HEK293 (cell line): ENCODE measurements at regions not wholly inside any gene's neighbourhood (a gene's known extent, or its start where the extent isn't known, plus 50 kb on each side); places are given as distances from the start of the nearest gene placed in this dataset.

Source experiments
- CTCF ChIA-PET: fragments of 350-600 bp; formaldehyde crosslinking; extraction: SDS; loops from one replicate; lab custom pipeline; 2021; ENCODE audit warnings: antibody characterized with exemption; lab: Yijun Ruan, JAX
- POLR2A ChIA-PET: fragments of 300-600 bp; formaldehyde crosslinking; extraction: SDS; loops from one replicate; lab custom pipeline; 2020; ENCODE audit warnings: antibody characterized with exemption, inconsistent platforms; lab: Yijun Ruan, JAX
- H3K27ac ChIP-seq: fragments of 200-500 bp; sonication (Bioruptor generic); 2 replicates; pipeline ENCODE4 v1.5.1; 2014; ENCODE audit warnings: low read depth, low read length, control low read depth, inconsistent platforms; ENCODE audit errors: extremely low read depth
- H3K36me3 ChIP-seq, 2 experiments: fragments of 200-500 bp in 1 of 2; sonication (Bioruptor generic) in 1 of 2; 1 replicate in 1 of 2; 2 replicates in 1 of 2; pipeline ENCODE4 v1.5.1; 2014 to 2017; ENCODE audit warnings: inconsistent platforms in 2 of 2, low read length in 2 of 2; ENCODE audit not compliant: control insufficient read depth in 2 of 2, insufficient read depth in 1 of 2
- H3K4me1 ChIP-seq: fragments of 200-500 bp; sonication (Bioruptor generic); 2 replicates; pipeline ENCODE4 v1.5.1; 2014; ENCODE audit warnings: mild to moderate bottlenecking, low read length, inconsistent platforms; ENCODE audit not compliant: control insufficient read depth, insufficient read depth
- H3K4me3 ChIP-seq: 2 replicates; pipeline ENCODE4 v1.5.1; 2011; ENCODE audit warnings: low read depth, mild to moderate bottlenecking, control low read depth, low read length, moderate library complexity
- H3K9me3 ChIP-seq: fragments of 200-500 bp; sonication (Bioruptor generic); 2 replicates; pipeline ENCODE4 v1.5.1; 2014; ENCODE audit warnings: low read depth, low read length, inconsistent platforms; ENCODE audit not compliant: control insufficient read depth, insufficient read depth
- FEZF1 ChIP-seq: fragments of 450-650 bp; formaldehyde crosslinking; IDR thresholded peaks from 2 replicates; pipeline ENCODE4 v1.5.1; 2016; ENCODE audit warnings: missing biosample characterization, missing genetic modification characterization
- HOXC10 ChIP-seq: sonication (generic); formaldehyde crosslinking; IDR thresholded peaks from 2 replicates; pipeline ENCODE4 v1.8.1; 2023; ENCODE audit warnings: mild to moderate bottlenecking, missing genetic modification reagents
- INSM2 ChIP-seq: fragments of 450-650 bp; formaldehyde crosslinking; IDR thresholded peaks from 2 replicates; pipeline ENCODE4 v1.5.1; 2016; ENCODE audit warnings: missing biosample characterization, missing genetic modification characterization
- KLF10 ChIP-seq: fragments of 450-650 bp; IDR thresholded peaks from 2 replicates; pipeline ENCODE4 v1.5.1; 2018; ENCODE audit warnings: missing biosample characterization, mild to moderate bottlenecking, missing genetic modification characterization
- KLF17 ChIP-seq: fragments of 450-650 bp; formaldehyde crosslinking; IDR thresholded peaks from 2 replicates; pipeline ENCODE4 v1.5.1; 2016; ENCODE audit warnings: missing biosample characterization, missing genetic modification characterization
- KLF8 ChIP-seq: fragments of 450-650 bp; formaldehyde crosslinking; IDR thresholded peaks from 2 replicates; pipeline ENCODE4 v1.5.1; 2016; ENCODE audit warnings: missing biosample characterization, missing genetic modification characterization
- OSR2 ChIP-seq: fragments of 450-650 bp; formaldehyde crosslinking; IDR thresholded peaks from 2 replicates; pipeline ENCODE4 v1.5.1; 2016; ENCODE audit warnings: missing biosample characterization, missing genetic modification characterization
- PRDM1 ChIP-seq: fragments of 450-650 bp; formaldehyde crosslinking; IDR thresholded peaks from 2 replicates; pipeline ENCODE4; 2016; ENCODE audit warnings: missing biosample characterization, missing genetic modification characterization
- PRDM2 ChIP-seq: fragments of 450-650 bp; formaldehyde crosslinking; IDR thresholded peaks from 2 replicates; pipeline ENCODE4 v1.5.1; 2016; ENCODE audit warnings: missing biosample characterization, missing genetic modification characterization, borderline replicate concordance
- ZBTB48 ChIP-seq: fragments of 450-650 bp; formaldehyde crosslinking; IDR thresholded peaks from 2 replicates; pipeline ENCODE4 v1.5.1; 2016; ENCODE audit warnings: missing biosample characterization, missing genetic modification characterization
- ZNF274 ChIP-seq, 2 experiments: fragments of 200-500 bp in 1 of 2; fragments of 450-650 bp in 1 of 2; sonication (Bioruptor generic) in 1 of 2; formaldehyde crosslinking in 1 of 2; IDR thresholded peaks; 2 replicates each; pipeline versions ENCODE4 v1.5.1 to v1.6.1; 2014 to 2016; ENCODE audit warnings: borderline replicate concordance in 1 of 2, inconsistent platforms in 1 of 2, low read length in 1 of 2, missing biosample characterization in 1 of 2, missing genetic modification characterization in 1 of 2
- ZNF335 ChIP-seq: fragments of 450-650 bp; formaldehyde crosslinking; conservative IDR thresholded peaks from 2 replicates; pipeline ENCODE4 v1.5.1; 2016; ENCODE audit warnings: missing biosample characterization, missing genetic modification characterization
- ZNF449 ChIP-seq: fragments of 450-650 bp; formaldehyde crosslinking; IDR thresholded peaks from 2 replicates; pipeline ENCODE4 v1.5.1; 2017; ENCODE audit warnings: missing biosample characterization, mild to moderate bottlenecking, missing genetic modification characterization, moderate library complexity
- ZNF48 ChIP-seq: fragments of 450-650 bp; formaldehyde crosslinking; IDR thresholded peaks from 2 replicates; pipeline ENCODE4 v1.5.1; 2016; ENCODE audit warnings: missing biosample characterization, missing genetic modification characterization
- ZNF488 ChIP-seq: fragments of 450-650 bp; formaldehyde crosslinking; IDR thresholded peaks from 2 replicates; pipeline ENCODE4 v1.5.1; 2016; ENCODE audit warnings: missing biosample characterization, missing genetic modification characterization
- ZNF521 ChIP-seq: fragments of 450-650 bp; formaldehyde crosslinking; IDR thresholded peaks from 2 replicates; pipeline ENCODE4 v1.5.1; 2017; ENCODE audit warnings: missing biosample characterization, mild to moderate bottlenecking, missing genetic modification characterization
- ZNF561 ChIP-seq: fragments of 450-650 bp; IDR thresholded peaks from 2 replicates; pipeline ENCODE4 v1.5.1; 2018; ENCODE audit warnings: missing biosample characterization, missing genetic modification characterization, borderline replicate concordance
- ZNF664 ChIP-seq: fragments of 450-650 bp; formaldehyde crosslinking; IDR thresholded peaks from 2 replicates; pipeline ENCODE4 v1.5.1; 2016; ENCODE audit warnings: missing biosample characterization, missing genetic modification characterization
- ZNF707 ChIP-seq: fragments of 450-650 bp; formaldehyde crosslinking; IDR thresholded peaks from 2 replicates; pipeline ENCODE4 v1.5.1; 2016; ENCODE audit warnings: missing biosample characterization, missing genetic modification characterization
- ZNF785 ChIP-seq: fragments of 450-650 bp; formaldehyde crosslinking; IDR thresholded peaks from 2 replicates; pipeline ENCODE4 v1.5.1; 2016; ENCODE audit warnings: missing biosample characterization, missing genetic modification characterization
- ZNF791 ChIP-seq: fragments of 450-650 bp; formaldehyde crosslinking; IDR thresholded peaks from 2 replicates; pipeline ENCODE4 v1.5.1; 2016; ENCODE audit warnings: missing biosample characterization, missing genetic modification characterization
- ZNF792 ChIP-seq: fragments of 450-650 bp; formaldehyde crosslinking; IDR thresholded peaks from 2 replicates; pipeline ENCODE4 v1.5.1; 2016; ENCODE audit warnings: missing biosample characterization, missing genetic modification characterization
- ZNF837 ChIP-seq: fragments of 450-650 bp; formaldehyde crosslinking; IDR thresholded peaks from 2 replicates; pipeline ENCODE4 v1.5.1; 2016; ENCODE audit warnings: missing biosample characterization, missing genetic modification characterization
- ZSCAN18 ChIP-seq: fragments of 450-650 bp; formaldehyde crosslinking; IDR thresholded peaks from 2 replicates; pipeline ENCODE4 v1.5.1; 2016; ENCODE audit warnings: missing biosample characterization, missing genetic modification characterization

GRCh38 chr3:16666206-16666605 lies 61.0 kb upstream of the DAZL start:
- TF ChIP-seq INSM2 (tag by site-specific recombination), result no peak
- TF ChIP-seq ZNF561 (tag by site-specific recombination), result no peak
- TF ChIP-seq KLF17 (tag by site-specific recombination), result no peak
- no peak for TF ChIP-seq ZNF837
- TF ChIP-seq HOXC10 (CRISPR knock-in tag), result no peak
- no peak for TF ChIP-seq ZBTB48
- no peak for TF ChIP-seq ZNF521 (tag by site-specific recombination)
- no peak for TF ChIP-seq ZNF707
- TF ChIP-seq ZNF664 (tag by site-specific recombination), result no peak
- no peak for TF ChIP-seq KLF8 (tag by site-specific recombination)
- TF ChIP-seq KLF10 (tag by site-specific recombination), result no peak
- TF ChIP-seq ZNF274 (IDR thresholded peaks at IDR 0.05; ENCODE audit: low read length), result no peak
- TF ChIP-seq ZNF274 (tag by site-specific recombination; IDR thresholded peaks at IDR 0.05; ENCODE audit: borderline replicate concordance), result no peak
- POLR2A ChIA-PET, result no interaction called here
- Histone ChIP-seq H3K4me3 (no peak overlapping the region), H3K9me3 (no peaks in the 10 kb centered on the region), H3K4me1 (peaks cover 7% of the 10 kb centered on the region; the same call in 1 of the 2 replicates), H3K36me3 (no peaks in the 10 kb centered on the region), H3K27ac (no peak overlapping the region)
- CTCF ChIA-PET, result no interaction called here

GRCh38 chr3:16667633-16668032 lies 62.4 kb upstream of the DAZL start:
- peaks cover 7% of the 10 kb centered on the region; the same call in 1 of the 2 replicates for H3K4me1 ChIP-seq
- no peak overlapping the region for H3K27ac ChIP-seq
- ChIA-PET CTCF (interaction anchor here (1.4 kb wide), 1 partner anchor 9 kb away, joined by 4 read pairs; no protein-coding TSS in a partner anchor), POLR2A (no interaction called here)
- H3K36me3 ChIP-seq, result no peaks in the 10 kb centered on the region
- H3K4me3 ChIP-seq, result no peak overlapping the region
- H3K9me3 ChIP-seq, result no peaks in the 10 kb centered on the region
- TF ChIP-seq FEZF1 (tag by site-specific recombination), result no peak
- no peak for TF ChIP-seq OSR2 (tag by site-specific recombination)
- no peak for TF ChIP-seq ZNF48 (tag by site-specific recombination)
- TF ChIP-seq ZSCAN18, result no peak
- TF ChIP-seq ZNF449, result no peak
- TF ChIP-seq ZNF792 (tag by site-specific recombination), result no peak
- no peak for TF ChIP-seq PRDM1 (tag by site-specific recombination)
- no peak for TF ChIP-seq ZNF488
- no peak for TF ChIP-seq ZNF785 (tag by site-specific recombination)
- no peak for TF ChIP-seq PRDM2 (tag by site-specific recombination)
- TF ChIP-seq ZNF791, result no peak
- no peak for TF ChIP-seq ZNF335 (tag by site-specific recombination)
